ENCODE measurements at regions not wholly inside any gene's neighbourhood (a gene's known extent, or its start where the extent isn't known, plus 50 kb on each side); places are given as distances from the start of the nearest gene placed in this dataset.
A peak's percentile ranks its signal among the peaks of the same experiment; 100 is the strongest.

DNA sequence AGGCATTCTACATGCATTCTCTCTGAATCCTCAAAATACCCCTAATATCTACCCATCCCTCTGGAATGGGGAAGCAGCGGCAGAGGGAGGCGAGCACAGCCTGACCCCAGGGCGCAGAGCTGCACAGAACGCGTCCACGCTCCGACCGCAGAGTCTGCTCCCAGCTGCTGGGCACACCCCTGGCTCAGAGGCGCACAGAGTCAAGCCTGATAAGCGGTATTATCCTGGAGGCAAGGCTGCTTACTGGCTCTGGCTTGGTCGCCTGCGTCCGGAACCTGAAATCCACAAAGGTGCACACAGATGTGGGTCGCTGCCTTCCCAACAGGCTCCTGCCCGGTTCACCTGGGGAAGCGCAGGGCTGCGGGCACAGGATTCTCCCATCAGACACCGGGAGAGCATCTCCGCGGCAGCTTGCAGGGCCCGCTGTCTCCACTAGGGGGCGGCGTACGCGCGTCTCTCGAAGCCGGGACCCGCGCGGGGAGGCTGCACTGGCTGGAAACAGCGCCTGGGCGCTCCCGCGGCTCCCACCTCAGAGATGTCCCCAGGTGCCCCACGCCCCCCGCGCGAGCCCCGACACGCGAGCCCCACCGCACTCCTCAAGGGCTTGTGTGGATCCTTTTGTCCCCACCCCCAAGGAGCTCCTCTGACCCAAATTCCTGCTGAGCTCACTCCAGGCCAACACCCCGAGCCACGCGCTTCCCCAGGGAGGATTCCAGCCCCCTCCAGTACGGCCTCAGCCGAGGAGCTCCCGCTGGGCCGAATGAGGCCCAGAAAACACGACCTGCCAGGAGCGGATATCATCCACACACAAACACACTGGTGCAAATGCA is 120.1 kb upstream of the FZD10 start:
- no peaks in the 10 kb centered on the region for H3K36me3 ChIP-seq (ENCODE audit: control insufficient read depth in 5 of 5, insufficient read depth in 5 of 5, low read length in 5 of 5)
- H3K9ac ChIP-seq (ENCODE audit: low read length in 5 of 5), result no peak overlapping the region
- H3K4me1 ChIP-seq (ENCODE audit: control insufficient read depth in 5 of 5, insufficient read depth in 5 of 5, low read length in 5 of 5), result peaks cover 2 to 5% (median 4%) of the 10 kb centered on the region in 5 donors
- H3K27ac ChIP-seq (ENCODE audit: low read depth, low read length), result no peak overlapping the region
- H3K27me3 ChIP-seq (ENCODE audit: control insufficient read depth in 5 of 5, insufficient read depth in 4 of 5, low read length in 5 of 5), result peaks cover 4 to 39% (median 37%) of the 10 kb centered on the region in 5 donors
- peak overlapping the region in 1 of 5 donors; percentile 14 for H3K4me3 ChIP-seq (ENCODE audit: low read depth in 1 of 5, low read length in 5 of 5)
- H3K9me3 ChIP-seq (ENCODE audit: control insufficient read depth in 5 of 5, low read length in 5 of 5), result no peaks in the 10 kb centered on the region

- H3K4me1 ChIP-seq (ENCODE audit: control insufficient read depth in 5 of 5, insufficient read depth in 5 of 5, low read length in 5 of 5), result peaks cover 2 to 5% (median 4%) of the 10 kb centered on the region in 5 donors
- no peaks in the 10 kb centered on the region for H3K36me3 ChIP-seq (ENCODE audit: control insufficient read depth in 5 of 5, insufficient read depth in 5 of 5, low read length in 5 of 5)
- no peak overlapping the region for H3K4me3 ChIP-seq (ENCODE audit: low read depth in 1 of 5, low read length in 5 of 5)
- H3K9ac ChIP-seq (ENCODE audit: low read length in 5 of 5), result no peak overlapping the region
- H3K27ac ChIP-seq (ENCODE audit: low read depth, low read length), result no peak overlapping the region
- H3K9me3 ChIP-seq (ENCODE audit: control insufficient read depth in 5 of 5, low read length in 5 of 5), result no peaks in the 10 kb centered on the region
- H3K27me3 ChIP-seq (ENCODE audit: control insufficient read depth in 5 of 5, insufficient read depth in 4 of 5, low read length in 5 of 5), result peaks cover 4 to 43% (median 37%) of the 10 kb centered on the region in 5 donors
These were observed 118.4 kb upstream of the FZD10 start for GRCh38 chr12:130043685-130044406.

GRCh38 chr12:130044991-130045621 is 117.2 kb upstream of the FZD10 start:
- H3K27me3 ChIP-seq (ENCODE audit: control insufficient read depth in 5 of 5, insufficient read depth in 4 of 5, low read length in 5 of 5), result peaks cover 4 to 43% (median 37%) of the 10 kb centered on the region in 5 donors

GRCh38 chr12:130049666-130050065 is 112.6 kb upstream of the FZD10 start:
- no peaks in the 10 kb centered on the region for H3K4me1 ChIP-seq (ENCODE audit: control insufficient read depth in 5 of 5, insufficient read depth in 5 of 5, low read length in 5 of 5)
- no peak overlapping the region for H3K27ac ChIP-seq (ENCODE audit: low read depth, low read length)
- H3K36me3 ChIP-seq (ENCODE audit: control insufficient read depth in 5 of 5, insufficient read depth in 5 of 5, low read length in 5 of 5), result no peaks in the 10 kb centered on the region
- H3K9me3 ChIP-seq (ENCODE audit: control insufficient read depth in 5 of 5, low read length in 5 of 5), result no peaks in the 10 kb centered on the region
- peaks cover 0 to 48% (median 21%) of the 10 kb centered on the region in 5 donors for H3K27me3 ChIP-seq (ENCODE audit: control insufficient read depth in 5 of 5, insufficient read depth in 4 of 5, low read length in 5 of 5)
- H3K4me3 ChIP-seq (ENCODE audit: low read depth in 1 of 5, low read length in 5 of 5), result no peak overlapping the region
- no peak overlapping the region for H3K9ac ChIP-seq (ENCODE audit: low read length in 5 of 5)

More at GRCh38 chr12:130044991-130045621, 117.2 kb upstream of the FZD10 start:
- Histone ChIP-seq H3K4me1 (ENCODE audit: control insufficient read depth in 5 of 5, insufficient read depth in 5 of 5, low read length in 5 of 5) (peaks cover 0 to 5% (median 4%) of the 10 kb centered on the region in 5 donors), H3K9ac (ENCODE audit: low read length in 5 of 5) (no peak overlapping the region), H3K36me3 (ENCODE audit: control insufficient read depth in 5 of 5, insufficient read depth in 5 of 5, low read length in 5 of 5) (no peaks in the 10 kb centered on the region), H3K27ac (ENCODE audit: low read depth, low read length) (no peak overlapping the region), H3K9me3 (ENCODE audit: control insufficient read depth in 5 of 5, low read length in 5 of 5) (no peaks in the 10 kb centered on the region), H3K4me3 (ENCODE audit: low read depth in 1 of 5, low read length in 5 of 5) (no peak overlapping the region)

GRCh38 chr12:130051900-130052299 is 110.4 kb upstream of the FZD10 start:
- Histone ChIP-seq H3K36me3 (ENCODE audit: control insufficient read depth in 5 of 5, insufficient read depth in 5 of 5, low read length in 5 of 5) (no peaks in the 10 kb centered on the region), H3K4me3 (ENCODE audit: low read depth in 1 of 5, low read length in 5 of 5) (no peak overlapping the region), H3K9ac (ENCODE audit: low read length in 5 of 5) (no peak overlapping the region), H3K27ac (ENCODE audit: low read depth, low read length) (no peak overlapping the region), H3K27me3 (ENCODE audit: control insufficient read depth in 5 of 5, insufficient read depth in 4 of 5, low read length in 5 of 5) (peaks cover 0 to 33% (median 14%) of the 10 kb centered on the region in 5 donors), H3K9me3 (ENCODE audit: control insufficient read depth in 5 of 5, low read length in 5 of 5) (no peaks in the 10 kb centered on the region), H3K4me1 (ENCODE audit: control insufficient read depth in 5 of 5, insufficient read depth in 5 of 5, low read length in 5 of 5) (no peaks in the 10 kb centered on the region)

DNA sequence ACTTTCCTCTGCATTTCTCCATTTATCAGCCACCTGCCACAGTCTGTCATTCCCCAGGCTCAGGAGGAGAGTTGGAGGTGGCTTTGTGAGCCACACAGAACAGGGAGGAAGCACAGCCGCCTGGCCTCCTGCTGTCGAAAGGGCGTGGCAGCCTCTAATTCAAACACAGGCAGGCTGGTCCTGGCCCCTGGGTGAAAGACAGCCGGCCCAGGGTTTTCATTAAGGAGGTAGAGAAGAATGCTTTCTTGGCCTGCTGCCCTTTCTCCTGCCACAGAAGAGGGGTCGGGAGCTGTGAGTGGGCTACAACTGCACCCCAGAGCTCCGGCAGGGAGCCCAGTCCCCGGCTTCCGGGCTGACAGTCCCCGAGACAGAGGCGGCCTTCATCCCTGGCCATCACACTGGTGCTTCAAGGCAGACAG is 108.6 kb upstream of the FZD10 start:
- Histone ChIP-seq H3K4me1 (ENCODE audit: control insufficient read depth in 5 of 5, insufficient read depth in 5 of 5, low read length in 5 of 5) (no peaks in the 10 kb centered on the region), H3K9me3 (ENCODE audit: control insufficient read depth in 5 of 5, low read length in 5 of 5) (no peaks in the 10 kb centered on the region), H3K4me3 (ENCODE audit: low read depth in 1 of 5, low read length in 5 of 5) (no peak overlapping the region), H3K9ac (ENCODE audit: low read length in 5 of 5) (no peak overlapping the region), H3K27ac (ENCODE audit: low read depth, low read length) (no peak overlapping the region), H3K27me3 (ENCODE audit: control insufficient read depth in 5 of 5, insufficient read depth in 4 of 5, low read length in 5 of 5) (peaks cover 3 to 26% (median 11%) of the 10 kb centered on the region in 5 donors), H3K36me3 (ENCODE audit: control insufficient read depth in 5 of 5, insufficient read depth in 5 of 5, low read length in 5 of 5) (no peaks in the 10 kb centered on the region)

- H3K9ac ChIP-seq (ENCODE audit: low read length in 5 of 5), result no peak overlapping the region
- H3K4me1 ChIP-seq (ENCODE audit: control insufficient read depth in 5 of 5, insufficient read depth in 5 of 5, low read length in 5 of 5), result no peaks in the 10 kb centered on the region
- no peaks in the 10 kb centered on the region for H3K36me3 ChIP-seq (ENCODE audit: control insufficient read depth in 5 of 5, insufficient read depth in 5 of 5, low read length in 5 of 5)
- no peak overlapping the region for H3K4me3 ChIP-seq (ENCODE audit: low read depth in 1 of 5, low read length in 5 of 5)
- no peaks in the 10 kb centered on the region for H3K9me3 ChIP-seq (ENCODE audit: control insufficient read depth in 5 of 5, low read length in 5 of 5)
- peaks cover 4 to 28% (median 13%) of the 10 kb centered on the region in 5 donors for H3K27me3 ChIP-seq (ENCODE audit: control insufficient read depth in 5 of 5, insufficient read depth in 4 of 5, low read length in 5 of 5)
- H3K27ac ChIP-seq (ENCODE audit: low read depth, low read length), result no peak overlapping the region
These were observed 107.5 kb upstream of the FZD10 start for GRCh38 chr12:130054803-130055202.

GRCh38 chr12:130058926-130059472 is 103.3 kb upstream of the FZD10 start:
- Histone ChIP-seq H3K9me3 (ENCODE audit: control insufficient read depth in 5 of 5, low read length in 5 of 5) (peaks cover 0 to 5% (median 0%) of the 10 kb centered on the region in 5 donors), H3K9ac (ENCODE audit: low read length in 5 of 5) (no peak overlapping the region), H3K27me3 (ENCODE audit: control insufficient read depth in 5 of 5, insufficient read depth in 4 of 5, low read length in 5 of 5) (peaks cover 3 to 14% (median 4%) of the 10 kb centered on the region in 5 donors), H3K4me3 (ENCODE audit: low read depth in 1 of 5, low read length in 5 of 5) (no peak overlapping the region), H3K36me3 (ENCODE audit: control insufficient read depth in 5 of 5, insufficient read depth in 5 of 5, low read length in 5 of 5) (no peaks in the 10 kb centered on the region), H3K4me1 (ENCODE audit: control insufficient read depth in 5 of 5, insufficient read depth in 5 of 5, low read length in 5 of 5) (no peaks in the 10 kb centered on the region), H3K27ac (ENCODE audit: low read depth, low read length) (no peak overlapping the region)

DNA sequence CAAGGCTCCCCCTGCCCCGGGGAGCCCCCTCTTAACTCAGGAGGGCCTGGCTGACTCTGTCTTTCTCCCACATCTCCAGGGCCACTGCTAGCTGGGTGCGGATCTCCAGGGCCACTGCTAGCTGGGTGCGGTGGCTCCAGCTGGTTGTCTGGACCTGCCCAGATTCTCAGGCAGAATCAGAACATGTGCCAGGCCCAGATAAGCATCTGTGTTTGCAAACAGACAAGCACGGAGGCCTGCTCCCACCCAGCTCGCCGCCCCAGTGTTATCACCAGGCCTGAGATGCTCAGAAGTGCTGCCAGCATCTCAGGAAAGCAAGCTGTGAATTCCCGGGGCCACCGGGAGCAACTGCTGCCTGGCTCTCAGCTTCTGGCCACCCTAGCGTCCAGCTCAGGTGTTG is 98.4 kb upstream of the FZD10 start:
- Histone ChIP-seq H3K4me1 (ENCODE audit: control insufficient read depth in 5 of 5, insufficient read depth in 5 of 5, low read length in 5 of 5) (no peaks in the 10 kb centered on the region), H3K27me3 (ENCODE audit: control insufficient read depth in 5 of 5, insufficient read depth in 4 of 5, low read length in 5 of 5) (peaks cover 0 to 12% (median 3%) of the 10 kb centered on the region in 5 donors), H3K27ac (ENCODE audit: low read depth, low read length) (no peak overlapping the region), H3K9me3 (ENCODE audit: control insufficient read depth in 5 of 5, low read length in 5 of 5) (peaks cover 0 to 5% (median 0%) of the 10 kb centered on the region in 5 donors), H3K9ac (ENCODE audit: low read length in 5 of 5) (no peak overlapping the region), H3K4me3 (ENCODE audit: low read depth in 1 of 5, low read length in 5 of 5) (no peak overlapping the region), H3K36me3 (ENCODE audit: control insufficient read depth in 5 of 5, insufficient read depth in 5 of 5, low read length in 5 of 5) (no peaks in the 10 kb centered on the region)
